GM21786 (cell line): ENCODE measurements at regions not wholly inside any gene's neighbourhood (a gene's known extent, or its start where the extent isn't known, plus 50 kb on each side); places are given as distances from the start of the nearest gene placed in this dataset.
"Not testable (repeated sequence)": the region's sequence is repeated elsewhere in the genome, so short reads cannot be mapped to it uniquely, and the experiment has no call there.

Source experiments
- ATAC-seq: cut with Tn5 transposase; IDR thresholded peaks from one replicate; pipeline ENCODE4 v1.9.1; 2021; ENCODE audit not compliant: unreplicated experiment

- no peak for ATAC-seq
Observed at GRCh38 chr3:31179768-31180167, 285.3 kb upstream of the GADL1 start.

- ATAC-seq = no peak
Observed at GRCh38 chr3:31180274-31180673, 285.8 kb upstream of the GADL1 start.

DNA sequence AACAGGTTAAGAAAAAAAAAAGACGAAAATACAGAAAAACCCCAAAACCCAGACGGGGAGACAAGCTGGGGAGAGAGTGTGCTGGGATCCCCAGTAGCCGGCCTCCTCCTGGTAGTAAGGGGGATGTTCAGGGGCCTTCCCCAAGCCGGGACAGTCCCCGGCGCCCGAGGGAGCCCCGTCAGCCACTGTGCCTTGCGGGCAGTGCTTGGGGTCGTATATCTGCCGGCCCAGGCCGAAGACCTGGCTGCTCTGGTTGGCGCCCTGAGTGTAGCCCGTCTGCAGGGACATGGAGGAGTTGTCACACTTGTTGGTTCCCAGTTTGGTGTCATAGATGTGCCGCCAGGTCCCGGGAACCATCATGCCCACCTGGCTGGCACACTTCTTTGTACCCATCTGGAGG, 287.2 kb upstream of the GADL1 start:
- no peak for ATAC-seq

GRCh38 chr3:31182661-31183060, 288.2 kb upstream of the GADL1 start:
- ATAC-seq = no peak

- no peak for ATAC-seq
Observed at GRCh38 chr3:31184261-31185061, 290.0 kb upstream of the GADL1 start.

- ATAC-seq = no peak
Observed at GRCh38 chr3:31185062-31185357, 290.5 kb upstream of the GADL1 start.

- ATAC-seq = no peak
Observed at GRCh38 chr3:31186041-31186440, 291.6 kb upstream of the GADL1 start.

- no peak for ATAC-seq
Observed at GRCh38 chr3:31187380-31187779, 292.9 kb upstream of the GADL1 start.

GRCh38 chr3:31188112-31188511, 293.7 kb upstream of the GADL1 start:
- no peak for ATAC-seq

DNA sequence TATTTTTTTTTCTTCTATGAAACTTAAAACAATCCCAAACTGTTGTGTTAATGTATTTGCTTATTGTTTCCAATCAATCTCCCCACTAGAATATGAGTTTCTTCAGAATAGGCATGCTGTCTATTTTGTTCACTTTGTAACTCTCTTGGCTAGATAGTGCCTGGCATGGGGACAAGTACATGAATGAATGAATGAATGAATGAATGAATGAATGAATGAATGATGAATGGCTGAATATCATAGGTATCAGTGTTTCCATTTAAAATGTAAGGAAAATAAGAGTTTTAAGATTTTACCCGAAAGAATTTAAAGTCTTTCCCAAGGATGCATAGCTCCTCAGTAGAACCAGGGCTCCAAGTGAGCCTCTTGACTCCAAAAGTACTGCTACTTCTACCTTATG, 294.9 kb upstream of the GADL1 start:
- no peak for ATAC-seq

DNA sequence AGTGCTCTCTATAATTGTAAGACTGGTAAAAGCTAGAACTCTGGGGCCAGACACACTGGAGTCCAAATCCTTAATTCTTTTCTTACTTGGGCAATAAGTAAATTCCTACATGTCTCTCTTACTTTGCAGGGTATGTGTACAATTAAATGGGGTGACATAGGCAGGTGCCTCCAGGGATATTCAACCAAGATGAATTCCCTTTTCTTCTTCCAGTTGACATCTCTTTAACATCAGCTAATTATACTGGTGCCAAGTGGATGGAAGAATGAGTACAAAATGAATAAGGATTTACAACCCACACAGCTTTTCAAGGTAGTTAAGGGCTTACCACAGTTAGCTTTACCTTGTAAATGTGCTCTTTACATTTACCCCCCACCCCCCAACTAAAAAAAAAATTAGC, 295.5 kb upstream of the GADL1 start:
- ATAC-seq = no peak

DNA sequence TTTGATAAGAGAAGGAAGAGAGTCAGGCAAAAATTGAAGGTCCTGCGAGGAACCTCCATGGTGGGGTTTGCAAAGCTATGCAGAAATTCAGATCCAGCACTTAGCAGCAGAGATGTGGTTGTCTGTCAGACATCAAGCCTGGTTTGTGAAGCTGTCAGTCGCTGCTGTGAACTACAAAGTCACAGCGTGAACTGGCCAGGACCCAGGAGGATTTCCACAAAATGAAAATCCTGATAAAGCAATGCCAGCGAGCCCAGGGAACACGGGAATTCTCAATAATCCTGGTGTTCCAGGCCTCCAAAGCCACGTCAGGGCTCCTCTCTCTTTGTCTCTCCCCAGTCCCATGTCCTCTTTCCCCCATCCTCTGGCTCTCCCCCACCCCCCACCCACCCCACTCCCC, 296.9 kb upstream of the GADL1 start:
- no peak for ATAC-seq

DNA sequence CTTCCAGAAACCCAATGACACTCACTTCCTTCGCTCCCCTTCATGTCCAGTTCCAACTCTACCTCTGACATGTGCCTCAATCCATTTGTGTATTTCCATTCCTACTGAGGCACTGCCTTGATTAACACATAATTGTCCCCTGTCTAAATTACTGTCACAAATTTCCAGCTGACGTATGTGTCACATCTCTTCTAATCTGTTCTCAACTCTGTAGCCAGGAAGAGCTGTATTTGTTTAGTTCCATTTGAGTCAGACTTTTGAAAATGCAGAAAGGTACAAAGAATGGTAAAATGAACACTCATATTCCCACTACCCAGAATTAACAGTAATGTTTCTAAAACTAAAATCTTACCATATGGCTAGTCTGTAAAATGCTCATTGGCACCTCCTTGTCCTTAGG, 299.0 kb upstream of the GADL1 start:
- no peak for ATAC-seq

- no peak for ATAC-seq
Observed at GRCh38 chr3:31193871-31194270, 299.4 kb upstream of the GADL1 start.

DNA sequence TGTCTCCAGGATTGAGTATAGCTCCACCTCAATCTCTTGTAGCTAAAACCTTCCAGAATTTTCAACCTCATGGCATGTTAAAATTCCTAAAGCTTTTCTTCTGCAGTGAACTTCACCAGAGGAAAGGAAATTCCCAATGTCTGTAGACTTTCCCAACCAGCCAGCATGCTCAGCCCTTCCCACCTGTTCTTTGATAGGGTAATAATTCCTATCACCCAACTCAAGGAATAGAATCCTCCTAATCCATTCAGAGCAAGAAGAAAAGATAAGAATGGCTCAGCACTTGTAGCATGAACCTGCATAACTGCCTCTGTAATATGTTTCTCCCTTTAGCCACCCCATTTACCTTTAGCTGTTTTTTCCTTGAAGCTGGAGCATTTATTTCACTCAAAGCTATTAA, 301.8 kb upstream of the GADL1 start:
- ATAC-seq = no peak

GRCh38 chr3:31196881-31197364, 302.5 kb upstream of the GADL1 start:
- no peak for ATAC-seq

DNA sequence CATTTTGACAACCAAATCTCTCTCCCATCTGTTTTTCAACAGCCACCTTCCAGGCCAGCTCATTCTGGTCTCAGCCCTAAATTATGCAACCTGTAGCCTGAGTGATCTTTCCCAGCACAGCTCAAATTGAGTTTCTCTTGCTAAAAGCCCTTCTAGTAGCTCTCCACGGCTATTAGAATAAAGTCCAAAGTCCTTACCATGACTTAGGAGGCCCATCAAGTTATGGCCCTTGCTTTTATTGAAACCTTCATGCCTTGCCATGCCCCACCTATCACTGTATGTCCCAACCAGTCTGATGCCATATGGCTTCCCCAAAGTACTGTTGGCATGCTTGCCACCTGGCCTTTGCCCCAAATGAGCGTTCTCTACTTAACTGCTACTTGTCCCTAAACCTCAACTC, 303.5 kb upstream of the GADL1 start:
- ATAC-seq = no peak

GRCh38 chr3:31198890-31199289, 304.4 kb upstream of the GADL1 start:
- ATAC-seq = no peak

- no peak for ATAC-seq
Observed at GRCh38 chr3:31203960-31204795, 309.7 kb upstream of the GADL1 start.

DNA sequence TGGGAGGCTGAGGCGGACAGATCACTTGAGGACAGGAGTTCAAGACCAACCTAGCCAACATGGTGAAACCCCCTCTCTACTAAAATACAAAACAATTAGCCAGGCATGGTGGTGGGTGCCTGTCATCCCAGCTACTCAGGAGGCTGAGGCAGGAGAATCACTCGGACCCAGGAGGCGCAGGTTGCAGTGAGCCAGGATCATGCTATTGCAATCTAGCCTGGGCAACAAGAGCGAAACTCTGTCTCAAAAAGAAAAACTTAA, 310.3 kb upstream of the GADL1 start:
- ATAC-seq = not testable (repeated sequence)

DNA sequence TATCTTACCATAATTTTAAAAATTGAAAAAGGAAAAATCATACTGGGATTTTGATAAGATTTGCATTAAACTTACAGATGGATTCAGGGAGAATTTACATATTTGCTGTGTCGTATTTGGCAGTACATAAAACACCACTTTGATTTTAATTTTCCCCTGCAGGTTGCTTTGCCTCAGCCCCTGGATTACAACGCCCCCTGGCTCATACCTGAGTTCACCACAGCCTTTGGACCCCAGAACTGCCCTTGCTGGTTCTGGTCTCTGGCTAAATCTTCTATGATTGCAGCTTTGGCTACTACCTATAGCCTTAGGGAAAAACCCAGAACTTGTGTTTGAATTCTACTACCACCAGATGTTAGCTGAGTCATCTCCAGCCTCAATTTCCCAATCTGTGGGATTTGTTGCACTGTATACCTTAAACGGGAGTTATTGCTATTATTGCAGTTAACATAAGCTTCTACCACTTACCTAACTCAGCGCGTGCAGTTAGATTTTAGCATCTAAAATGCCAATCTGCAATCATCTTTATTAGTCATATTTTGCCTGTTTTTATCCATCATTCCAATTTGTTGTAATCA, 315.7 kb upstream of the GADL1 start:
- ATAC-seq = no peak

DNA sequence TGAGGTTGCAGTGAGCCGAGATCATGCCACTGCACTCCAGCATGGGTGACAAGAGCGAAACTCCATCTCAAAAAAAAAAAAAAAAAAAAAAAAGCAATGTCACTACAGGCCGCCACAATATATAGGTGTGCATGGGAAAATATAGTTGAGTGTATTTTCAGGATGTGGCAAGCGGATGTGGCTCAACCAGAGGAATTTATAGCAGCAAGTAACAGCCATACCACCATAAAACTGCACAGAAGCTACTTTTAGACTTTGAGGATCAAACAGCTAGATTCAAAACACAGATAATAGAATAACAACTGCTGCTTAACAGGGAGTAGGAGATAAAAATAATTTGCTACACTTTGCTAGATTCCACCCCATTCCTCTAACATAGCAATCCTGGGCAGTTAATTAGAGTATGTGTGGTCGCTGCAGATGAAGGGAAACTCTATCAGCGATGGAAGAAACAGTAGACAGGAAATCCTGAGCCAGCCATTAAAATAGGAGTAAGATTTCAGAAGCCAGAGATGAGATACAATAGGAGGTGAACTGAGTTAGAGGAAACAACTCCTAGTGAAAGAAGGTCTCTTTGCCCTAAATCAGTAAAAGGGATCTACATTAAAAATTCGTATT, 318.7 kb upstream of the STT3B start:
- ATAC-seq = peak; percentile 76
